HG03045 (cell line): ENCODE measurements at regions not wholly inside any gene's neighbourhood (a gene's known extent, or its start where the extent isn't known, plus 50 kb on each side); places are given as distances from the start of the nearest gene placed in this dataset.
A peak's percentile ranks its signal among the peaks of the same experiment; 100 is the strongest.
"Not testable (repeated sequence)": the region's sequence is repeated elsewhere in the genome, so short reads cannot be mapped to it uniquely, and the experiment has no call there.

Experiments
- ATAC-seq: cut with Tn5 transposase; IDR thresholded peaks from one replicate; pipeline ENCODE4 v1.9.1; 2021; ENCODE audit warnings: mild to moderate bottlenecking, moderate library complexity; ENCODE audit not compliant: unreplicated experiment

GRCh38 chr7:113784316-113784715 lies 134.5 kb downstream of the PPP1R3A start:
- no peak for ATAC-seq

GRCh38 chr7:113783403-113783802 lies 135.4 kb downstream of the PPP1R3A start:
- ATAC-seq: no peak

- no peak for ATAC-seq
These were observed 143.0 kb downstream of the PPP1R3A start for GRCh38 chr7:113775804-113776203.

- ATAC-seq: no peak
These were observed 143.4 kb downstream of the PPP1R3A start for GRCh38 chr7:113775401-113775800.

GRCh38 chr7:113774182-113774807 lies 144.5 kb downstream of the PPP1R3A start:
- peak; percentile 52 for ATAC-seq

- ATAC-seq: no peak
These were observed 148.6 kb downstream of the PPP1R3A start for GRCh38 chr7:113770146-113770738.

GRCh38 chr7:113768387-113768786 lies 150.4 kb downstream of the PPP1R3A start:
- no peak for ATAC-seq

GRCh38 chr7:113764401-113765035 lies 154.3 kb downstream of the PPP1R3A start:
- no peak for ATAC-seq

GRCh38 chr7:113763226-113763625 lies 155.6 kb downstream of the PPP1R3A start:
- ATAC-seq: no peak

GRCh38 chr7:113756250-113756649 lies 162.6 kb downstream of the PPP1R3A start:
- ATAC-seq: no peak

GRCh38 chr7:113752689-113753088 lies 166.1 kb downstream of the PPP1R3A start:
- ATAC-seq: no peak

- no peak for ATAC-seq
These were observed 166.5 kb downstream of the PPP1R3A start for GRCh38 chr7:113752289-113752688.

- ATAC-seq: no peak
These were observed 167.3 kb downstream of the PPP1R3A start for GRCh38 chr7:113751547-113751946.

- not testable (repeated sequence) for ATAC-seq
These were observed 170.4 kb downstream of the PPP1R3A start for GRCh38 chr7:113748385-113748784.

GRCh38 chr7:113742946-113743431 lies 175.8 kb downstream of the PPP1R3A start:
- not testable (repeated sequence) for ATAC-seq

- no peak for ATAC-seq
These were observed 176.4 kb downstream of the PPP1R3A start for GRCh38 chr7:113742377-113742776.

GRCh38 chr7:113731571-113731970 lies 187.2 kb downstream of the PPP1R3A start:
- no peak for ATAC-seq

- ATAC-seq: no peak
These were observed 188.4 kb downstream of the PPP1R3A start for GRCh38 chr7:113730309-113730955.

- no peak for ATAC-seq
These were observed 191.3 kb downstream of the PPP1R3A start for GRCh38 chr7:113727486-113727885.

- no peak for ATAC-seq
These were observed 196.8 kb downstream of the PPP1R3A start for GRCh38 chr7:113722006-113722405.

GRCh38 chr7:113717739-113718138 lies 201.1 kb downstream of the PPP1R3A start:
- ATAC-seq: no peak
